ENCODE measurements at regions not wholly inside any gene's neighbourhood (a gene's known extent, or its start where the extent isn't known, plus 50 kb on each side); places are given as distances from the start of the nearest gene placed in this dataset.

GRCh38 chrX:38746102-38746501 lies 55.2 kb upstream of the MID1IP1 start:
- DNase-seq, result no peak

GRCh38 chrX:38750551-38750950 lies 50.7 kb upstream of the MID1IP1 start:
- peak; percentile 46 for DNase-seq
